H1 (cell line): ENCODE measurements at regions not wholly inside any gene's neighbourhood (a gene's known extent, or its start where the extent isn't known, plus 50 kb on each side); places are given as distances from the start of the nearest gene placed in this dataset.
A peak's percentile ranks its signal among the peaks of the same experiment; 100 is the strongest.

Source experiments
- CTCF ChIA-PET: fragments of 300-600 bp; sonication (Branson Sonifier 250); formaldehyde crosslinking; loops from one replicate; lab custom pipeline; 2021; ENCODE audit not compliant: partially characterized antibody; lab: Charles Lee
- POLR2A ChIA-PET: fragments of 300-600 bp; sonication (Branson Sonifier 250); formaldehyde crosslinking; loops from one replicate; lab custom pipeline; 2021; ENCODE audit warnings: inconsistent platforms; ENCODE audit not compliant: partially characterized antibody; lab: Charles Lee
- DNase-seq, 2 experiments: peaks; one replicate each; pipeline versions ENCODE4 v3.0.0 to v3.0.0-alpha.2; 2010 to 2022; ENCODE audit warnings: low spot score in 2 of 2, low read depth in 1 of 2, mixed read lengths in 1 of 2
- FAIRE-seq: peaks from 2 replicates; lab custom pipeline; 2011; peaks lifted over from hg19 to GRCh38; lab: Jason Lieb, UNC
- H2AFZ ChIP-seq: 2 replicates; pipeline ENCODE4 v1.8.1; 2012; ENCODE audit warnings: low read length, inconsistent platforms
- H2AK5ac ChIP-seq: 2 replicates; pipeline ENCODE4 v1.6.1; 2013; ENCODE audit warnings: low read depth, low read length
- H2BK120ac ChIP-seq: replicated peaks from 2 replicates; pipeline ENCODE3; 2013; ENCODE audit warnings: low read depth, low read length, inconsistent platforms
- H2BK12ac ChIP-seq: 2 replicates; pipeline ENCODE4 v1.6.1; 2013; ENCODE audit warnings: low read depth, low read length
- H2BK15ac ChIP-seq: 2 replicates; pipeline ENCODE4 v1.6.1; 2013; ENCODE audit warnings: low read length
- H2BK20ac ChIP-seq: 2 replicates; pipeline ENCODE4 v1.6.1; 2013; ENCODE audit warnings: low read length
- H2BK5ac ChIP-seq: 2 replicates; pipeline ENCODE4 v1.6.1; 2013; ENCODE audit warnings: low read depth, low read length
- H3K14ac ChIP-seq: 2 replicates; pipeline ENCODE4 v1.6.1; 2013; ENCODE audit warnings: inconsistent platforms; ENCODE audit not compliant: insufficient read length
- H3K18ac ChIP-seq: 2 replicates; pipeline ENCODE4 v1.6.1; 2013; ENCODE audit warnings: low read length; ENCODE audit errors: extremely low read depth
- H3K23ac ChIP-seq: 2 replicates; pipeline ENCODE4 v1.6.1; 2013; ENCODE audit warnings: inconsistent platforms; ENCODE audit not compliant: insufficient read length
- H3K23me2 ChIP-seq: 2 replicates; pipeline ENCODE4 v1.6.1; 2013; ENCODE audit warnings: low read depth, low read length
- H3K27ac ChIP-seq: 2 replicates; pipeline ENCODE4 v1.6.1; 2011; ENCODE audit warnings: low read depth, low read length, inconsistent platforms
- H3K27me3 ChIP-seq, 4 experiments: replicated peaks in 1 of 4; 1 replicate in 1 of 4; 2 replicates in 3 of 4; pipeline versions ENCODE4 v1.6.1 to v1.8.1; 2011 to 2013; ENCODE audit warnings: low read length in 3 of 4, mild to moderate bottlenecking in 3 of 4, inconsistent platforms in 2 of 4, mixed read lengths in 2 of 4, moderate library complexity in 1 of 4; ENCODE audit not compliant: control insufficient read depth in 3 of 4, insufficient read depth in 3 of 4; ENCODE audit errors: extremely low read depth in 1 of 4
- H3K36me3 ChIP-seq, 4 experiments: 2 replicates each; pipeline versions ENCODE4 v1.6.1 to v1.8.1; 2011 to 2013; ENCODE audit warnings: mild to moderate bottlenecking in 4 of 4, low read length in 3 of 4, moderate library complexity in 2 of 4, control low read depth in 1 of 4, inconsistent platforms in 1 of 4; ENCODE audit not compliant: insufficient read depth in 4 of 4, control insufficient read depth in 2 of 4
- H3K4ac ChIP-seq: replicated peaks from 2 replicates; pipeline ENCODE3; 2013; ENCODE audit warnings: low read length, low read depth, mixed read lengths, inconsistent platforms; ENCODE audit not compliant: insufficient read length
- H3K4me1 ChIP-seq, 4 experiments: replicated peaks in 1 of 4; 1 replicate in 1 of 4; 2 replicates in 3 of 4; pipeline versions ENCODE4 v1.6.1 to v1.8.1; 2011 to 2013; ENCODE audit warnings: low read length in 3 of 4, inconsistent platforms in 2 of 4, mixed read lengths in 1 of 4; ENCODE audit not compliant: insufficient read depth in 4 of 4, control insufficient read depth in 3 of 4
- H3K4me2 ChIP-seq, 2 experiments: 2 replicates each; pipeline versions ENCODE4 v1.6.1 to v1.8.1; 2011 to 2013; ENCODE audit warnings: low read depth in 2 of 2, low read length in 2 of 2, control low read depth in 1 of 2, inconsistent platforms in 1 of 2, mild to moderate bottlenecking in 1 of 2; ENCODE audit not compliant: insufficient read depth in 1 of 2
- H3K4me3 ChIP-seq, 4 experiments: fragments of 200-600, 300-600 bp in 1 of 4; sonication (generic), shearing (Covaris generic), sonication (Bioruptor Twin) in 1 of 4; 2 replicates each; pipeline versions ENCODE4 v1.5.1 to v1.8.1; 2011 to 2016; ENCODE audit warnings: low read length in 4 of 4, low read depth in 3 of 4, control low read depth in 2 of 4, inconsistent platforms in 2 of 4, mild to moderate bottlenecking in 2 of 4, mixed read lengths in 1 of 4, moderate library complexity in 1 of 4; ENCODE audit not compliant: insufficient read depth in 2 of 4; ENCODE audit errors: extremely low read depth in 1 of 4
- H3K56ac ChIP-seq: replicated peaks from 2 replicates; pipeline ENCODE3; 2013; ENCODE audit warnings: low read depth, mild to moderate bottlenecking, mixed read lengths, low read length, inconsistent platforms; ENCODE audit not compliant: insufficient read length
- H3K79me1 ChIP-seq: 2 replicates; pipeline ENCODE4 v1.6.1; 2013; ENCODE audit warnings: low read depth, low read length, control low read depth
- H3K79me2 ChIP-seq, 2 experiments: 2 replicates each; pipeline versions ENCODE4 v1.6.1 to v1.8.1; 2012 to 2013; ENCODE audit warnings: low read length in 2 of 2, mild to moderate bottlenecking in 2 of 2, inconsistent platforms in 1 of 2; ENCODE audit not compliant: insufficient read depth in 2 of 2, control insufficient read depth in 1 of 2
- H3K9ac ChIP-seq, 4 experiments: replicated peaks in 1 of 4; 1 replicate in 1 of 4; 2 replicates in 3 of 4; pipeline versions ENCODE4 v1.6.1 to v1.8.1; 2011 to 2013; ENCODE audit warnings: low read depth in 3 of 4, low read length in 3 of 4, control low read depth in 2 of 4, mild to moderate bottlenecking in 2 of 4, moderate library complexity in 2 of 4, inconsistent platforms in 1 of 4; ENCODE audit errors: extremely low read depth in 1 of 4
- H3K9me3 ChIP-seq, 2 experiments: 2 replicates each; pipeline versions ENCODE4 v1.6.1 to v1.8.1; 2012 to 2013; ENCODE audit warnings: mild to moderate bottlenecking in 2 of 2, moderate library complexity in 2 of 2, control low read depth in 1 of 2, inconsistent platforms in 1 of 2, low read depth in 1 of 2, low read length in 1 of 2, mixed read lengths in 1 of 2; ENCODE audit not compliant: insufficient read depth in 2 of 2
- H4K20me1 ChIP-seq, 2 experiments: replicated peaks in 1 of 2; 2 replicates each; pipeline versions ENCODE3 to v1.8.1; 2011 to 2013; ENCODE audit warnings: inconsistent platforms in 2 of 2, low read length in 2 of 2, mild to moderate bottlenecking in 1 of 2; ENCODE audit not compliant: insufficient read depth in 2 of 2, control insufficient read depth in 1 of 2
- H4K5ac ChIP-seq: 2 replicates; pipeline ENCODE4 v1.6.1; 2013; ENCODE audit warnings: low read length, low read depth, mixed read lengths, inconsistent platforms; ENCODE audit not compliant: insufficient read length
- H4K8ac ChIP-seq: 2 replicates; pipeline ENCODE4 v1.8.0; 2013; ENCODE audit warnings: mild to moderate bottlenecking, moderate library complexity, low read length, inconsistent platforms; ENCODE audit not compliant: insufficient read depth; ENCODE audit errors: extremely low read depth
- H4K91ac ChIP-seq: replicated peaks from 2 replicates; pipeline ENCODE3; 2013; ENCODE audit warnings: low read length, mixed read lengths, inconsistent platforms; ENCODE audit not compliant: insufficient read length
- CTBP2 ChIP-seq: IDR thresholded peaks from 2 replicates; pipeline ENCODE4 v1.7.0; 2011; ENCODE audit warnings: borderline replicate concordance, mild to moderate bottlenecking, moderate library complexity, mixed read lengths, low read length; ENCODE audit not compliant: insufficient read depth, insufficient read length
- CTCF ChIP-seq, 3 experiments: IDR thresholded peaks; 1 replicate in 2 of 3; 2 replicates in 1 of 3; pipeline versions ENCODE4 v1.5.1 to v1.6.1; 2011; ENCODE audit warnings: low read length in 3 of 3, mild to moderate bottlenecking in 3 of 3, inconsistent platforms in 2 of 3, low read depth in 1 of 3, moderate library complexity in 1 of 3; ENCODE audit not compliant: insufficient read depth in 1 of 3; ENCODE audit errors: control extremely low read depth in 1 of 3
- EP300 ChIP-seq, 2 experiments: IDR thresholded peaks; 1 replicate in 1 of 2; 2 replicates in 1 of 2; pipeline ENCODE4 v1.6.1; 2011 to 2012; ENCODE audit warnings: low read depth in 2 of 2, low read length in 2 of 2, mild to moderate bottlenecking in 2 of 2, borderline replicate concordance in 1 of 2, inconsistent platforms in 1 of 2, moderate library complexity in 1 of 2
- GTF2F1 ChIP-seq: IDR thresholded peaks from 2 replicates; pipeline ENCODE4 v1.6.1; 2012; ENCODE audit warnings: low read depth, low read length, improper control_type of control experiment, borderline replicate concordance
- PHF8 ChIP-seq: fragments of 200-600 bp; sonication (generic); conservative IDR thresholded peaks from 2 replicates; pipeline ENCODE4 v1.7.1; 2012; ENCODE audit warnings: low read depth, mild to moderate bottlenecking, inconsistent platforms, low read length, moderate library complexity
- RAD21 ChIP-seq, 2 experiments: IDR thresholded peaks in 1 of 2; conservative IDR thresholded peaks in 1 of 2; 2 replicates each; pipeline ENCODE4 v1.6.1; 2011; ENCODE audit warnings: low read depth in 2 of 2, low read length in 2 of 2, improper control_type of control experiment in 1 of 2, inconsistent platforms in 1 of 2, mild to moderate bottlenecking in 1 of 2, moderate library complexity in 1 of 2
- SRF ChIP-seq: IDR thresholded peaks from 2 replicates; pipeline ENCODE4 v1.6.1; 2011; ENCODE audit warnings: mild to moderate bottlenecking, low read depth, low read length, moderate library complexity
- USF2 ChIP-seq: IDR thresholded peaks from 2 replicates; pipeline ENCODE4 v1.6.1; 2011; ENCODE audit warnings: low read length, improper control_type of control experiment
- WGBS, 2 experiments: shearing (Covaris generic) in 1 of 2; methylation state at CpG; one replicate each; pipeline versions ENCODE4 v1.1.6 to v1.1.7; 2013 to 2015; ENCODE audit warnings: low lambda C conversion rate in 2 of 2, mixed read lengths in 2 of 2, inconsistent platforms in 1 of 2, low coverage in 1 of 2, missing lambda C conversion rate in 1 of 2; ENCODE audit not compliant: insufficient replicate concordance in 2 of 2, insufficient coverage in 1 of 2, insufficient read length in 1 of 2; ENCODE audit errors: extremely low coverage in 1 of 2, missing lambda C conversion rate in 1 of 2; 5-methylcytosine and 5-hydroxymethylcytosine counted together
- TF ChIP-seq, protein P1 (sequence below): IDR thresholded peaks from 2 replicates; pipeline ENCODE4 v1.6.1; 2012; ENCODE audit warnings: inconsistent platforms

DNA sequence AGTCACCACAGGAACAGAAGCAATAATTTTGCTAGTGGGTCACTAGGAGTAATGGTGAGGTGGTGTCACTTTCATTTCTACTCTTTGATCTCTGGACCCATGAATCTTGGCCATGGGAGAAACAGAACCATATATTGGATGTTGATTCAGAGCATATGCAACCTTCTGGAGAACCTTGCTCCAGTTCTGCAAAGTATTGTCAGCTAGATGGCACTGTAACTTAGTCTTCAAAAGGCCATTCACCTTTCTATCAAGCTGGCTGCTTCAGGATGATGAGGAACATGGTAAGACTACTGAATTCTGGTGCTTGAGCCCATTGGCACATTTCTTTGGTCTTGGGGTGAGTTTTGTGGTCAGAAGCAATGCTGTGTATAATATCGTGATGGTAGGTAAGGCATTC, 129.1 kb upstream of the FBN2 start:
- no peak overlapping the region for H2BK120ac ChIP-seq
- H3K23ac ChIP-seq = no peak overlapping the region
- H3K9ac ChIP-seq = no peak overlapping the region
- no peak overlapping the region for H4K5ac ChIP-seq
- no peak for DNase-seq
- CTCF ChIA-PET = interaction anchor here (0.9 to 2.0 kb wide), 8 partner anchors 12 to 235 kb away, joined by 3 to 8 read pairs (median 3); no protein-coding TSS in a partner anchor
- no peak overlapping the region for H2BK5ac ChIP-seq
- no peak overlapping the region for H3K4me3 ChIP-seq
- H3K9me3 ChIP-seq = no peaks in the 10 kb centered on the region
- POLR2A ChIA-PET = no interaction called here
- no peaks in the 10 kb centered on the region for H3K79me2 ChIP-seq
- no peak overlapping the region for H2BK12ac ChIP-seq
- H4K20me1 ChIP-seq = no peaks in the 10 kb centered on the region
- no peak overlapping the region for H2AK5ac ChIP-seq
- H3K27ac ChIP-seq = no peak overlapping the region
- 74% methylated on average over 1 of the region's 1 CpG; no CpG with 5 or more reads in 1 of the 2 experiments for WGBS, 2 experiments
- H3K18ac ChIP-seq = no peak overlapping the region
- no peak overlapping the region for H2BK15ac ChIP-seq
- no peak overlapping the region for H3K4ac ChIP-seq
- H3K23me2 ChIP-seq = no peaks in the 10 kb centered on the region
- no peaks in the 10 kb centered on the region for H3K36me3 ChIP-seq
- no peaks in the 10 kb centered on the region for H3K27me3 ChIP-seq
- no peak overlapping the region for H2AFZ ChIP-seq
- H3K14ac ChIP-seq = no peak overlapping the region
- H3K4me1 ChIP-seq = no peaks in the 10 kb centered on the region
- no peaks in the 10 kb centered on the region for H3K79me1 ChIP-seq
- FAIRE-seq = peak; percentile 28
- no peak overlapping the region for H4K8ac ChIP-seq
- no peak overlapping the region for H4K91ac ChIP-seq
- H3K56ac ChIP-seq = no peak overlapping the region
- H3K4me2 ChIP-seq = no peak overlapping the region
- no peak overlapping the region for H2BK20ac ChIP-seq
- no peak for TF ChIP-seq GTF2F1
- no peak for TF ChIP-seq SRF
- no peak for TF ChIP-seq CTBP2
- TF ChIP-seq PHF8 = no peak
- peak; percentile 59 to 67 for TF ChIP-seq RAD21 (IDR thresholded peaks at IDR 0.05 in 1 of 2, conservative IDR thresholded peaks at IDR 0.05 in 1 of 2; ENCODE audit: low read depth in 2 of 2, low read length in 2 of 2)
- no peak for TF ChIP-seq EP300 (IDR thresholded peaks at IDR 0.05; ENCODE audit: borderline replicate concordance in 1 of 2, low read depth in 2 of 2, low read length in 2 of 2)
- TF ChIP-seq, protein P1, sequence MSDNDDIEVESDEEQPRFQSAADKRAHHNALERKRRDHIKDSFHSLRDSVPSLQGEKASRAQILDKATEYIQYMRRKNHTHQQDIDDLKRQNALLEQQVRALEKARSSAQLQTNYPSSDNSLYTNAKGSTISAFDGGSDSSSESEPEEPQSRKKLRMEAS = no peak
- TF ChIP-seq USF2 = no peak
- TF ChIP-seq CTCF (IDR thresholded peaks at IDR 0.05; ENCODE audit: control extremely low read depth in 1 of 3, insufficient read depth in 1 of 3, low read depth in 1 of 3, low read length in 3 of 3) = peak in 2 of 3 experiments; percentile 25 to 45; a peak in 2 of 4 replicates
